Muscle of leg (tissue), 3 donors: ENCODE measurements at regions not wholly inside any gene's neighbourhood (a gene's known extent, or its start where the extent isn't known, plus 50 kb on each side); places are given as distances from the start of the nearest gene placed in this dataset.
A peak's percentile ranks its signal among the peaks of the same experiment; 100 is the strongest.
"Not testable (repeated sequence)": the region's sequence is repeated elsewhere in the genome, so short reads cannot be mapped to it uniquely, and the experiment has no call there.

Source experiments
- DNase-seq: peaks from one replicate; pipeline ENCODE4 v3.0.0; 2013
- H3K27ac ChIP-seq: one replicate; pipeline ENCODE4 v1.5.1; 2013; ENCODE audit warnings: mild to moderate bottlenecking, low read length, control low read depth
- H3K27me3 ChIP-seq: one replicate; pipeline ENCODE4 v1.6.1; 2013; ENCODE audit warnings: low read length; ENCODE audit not compliant: control insufficient read depth, insufficient read depth
- H3K36me3 ChIP-seq: one replicate; pipeline ENCODE4 v1.6.1; 2013; ENCODE audit warnings: low read length; ENCODE audit not compliant: control insufficient read depth, insufficient read depth
- H3K4me1 ChIP-seq: one replicate; pipeline ENCODE4 v1.6.1; 2013; ENCODE audit warnings: low read length; ENCODE audit not compliant: control insufficient read depth, insufficient read depth
- H3K4me3 ChIP-seq: one replicate; pipeline ENCODE4 v1.5.1; 2013; ENCODE audit warnings: low read length, control low read depth
- H3K9me3 ChIP-seq: replicated peaks from 2 replicates; pipeline ENCODE4 v1.6.1; 2013; ENCODE audit warnings: low read depth, low read length; ENCODE audit not compliant: control insufficient read depth
- WGBS: methylation state at CpG from one replicate; pipeline ENCODE4 v1.1.5; 2013; ENCODE audit warnings: missing lambda C conversion rate; ENCODE audit not compliant: insufficient coverage; 5-methylcytosine and 5-hydroxymethylcytosine counted together

DNA sequence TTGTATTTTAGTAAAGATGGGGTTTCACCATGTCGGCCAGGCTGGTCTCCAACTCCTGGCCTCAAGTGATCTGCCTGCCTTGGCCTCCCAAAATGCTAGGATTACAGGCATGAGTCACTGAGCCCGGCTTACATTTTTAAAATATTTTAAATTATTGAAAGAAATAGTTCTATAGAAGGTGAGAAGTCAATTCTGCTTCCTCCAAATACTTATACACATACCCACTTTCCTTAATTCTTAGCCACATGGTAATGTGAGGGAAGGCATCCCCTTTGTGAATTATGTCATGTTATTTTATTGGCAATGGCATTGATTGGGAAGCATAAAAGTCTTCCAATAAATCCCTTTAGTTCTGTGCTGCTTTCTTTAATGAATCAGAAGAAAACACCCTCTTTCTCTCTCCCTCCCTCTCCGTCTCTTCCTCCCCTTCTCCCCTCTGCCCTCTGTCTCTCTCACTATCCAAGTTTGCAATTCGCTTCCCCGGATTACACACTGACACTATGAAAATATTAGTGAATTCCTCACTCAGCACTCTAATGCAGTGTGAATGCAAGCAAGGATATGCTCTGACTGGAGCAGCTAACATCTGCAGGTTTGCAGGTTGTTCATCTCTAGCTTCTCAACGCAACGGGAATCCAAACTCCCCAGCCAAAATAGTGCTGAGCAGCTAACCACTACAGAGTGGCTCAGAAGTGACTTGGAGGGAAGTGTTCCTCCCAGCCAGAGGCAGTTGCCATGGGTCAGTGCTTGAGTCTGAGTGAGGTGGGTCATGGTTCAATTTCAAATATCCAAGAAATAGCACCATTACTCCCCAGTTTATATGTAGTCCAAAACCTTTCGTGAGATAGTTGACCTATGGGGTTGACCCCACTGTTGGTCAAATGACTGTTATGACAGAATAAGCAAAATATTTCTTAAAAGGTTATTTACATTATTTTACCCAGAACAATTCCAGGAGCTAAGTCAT, 77.8 kb upstream of the CD55 start:
- WGBS, result 70% methylated on average over 3 of the region's 8 CpGs
- DNase-seq, result no peak
- Histone ChIP-seq H3K4me3 (no peak overlapping the region), H3K27ac (no peak overlapping the region), H3K36me3 (no peaks in the 10 kb centered on the region), H3K27me3 (no peaks in the 10 kb centered on the region), H3K9me3 (no peaks in the 10 kb centered on the region), H3K4me1 (no peaks in the 10 kb centered on the region)

DNA sequence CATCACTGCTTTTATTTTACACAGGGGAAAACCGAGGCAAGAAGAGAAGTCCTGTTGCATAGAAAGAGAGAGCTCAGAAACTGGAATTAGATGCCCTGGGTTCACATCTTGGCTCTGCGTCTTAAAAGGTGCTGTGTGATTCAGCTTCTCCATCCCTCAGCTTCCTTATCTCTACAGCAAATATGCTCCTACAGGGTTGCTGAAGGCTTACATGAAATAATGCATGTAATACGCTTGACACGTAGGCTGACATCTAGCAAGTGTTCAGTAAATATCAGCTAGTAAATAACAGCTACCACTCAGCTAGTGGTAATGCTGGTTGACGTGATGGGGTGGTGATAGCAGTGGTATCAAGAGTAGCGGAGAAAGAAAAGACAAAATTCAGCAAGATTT, 77.1 kb upstream of the CD55 start:
- DNase-seq, result no peak
- Histone ChIP-seq H3K36me3 (no peaks in the 10 kb centered on the region), H3K4me1 (no peaks in the 10 kb centered on the region), H3K27ac (no peak overlapping the region), H3K27me3 (no peaks in the 10 kb centered on the region), H3K4me3 (no peak overlapping the region), H3K9me3 (no peaks in the 10 kb centered on the region)
- 70% methylated on average over 2 of the region's 6 CpGs for WGBS

DNA sequence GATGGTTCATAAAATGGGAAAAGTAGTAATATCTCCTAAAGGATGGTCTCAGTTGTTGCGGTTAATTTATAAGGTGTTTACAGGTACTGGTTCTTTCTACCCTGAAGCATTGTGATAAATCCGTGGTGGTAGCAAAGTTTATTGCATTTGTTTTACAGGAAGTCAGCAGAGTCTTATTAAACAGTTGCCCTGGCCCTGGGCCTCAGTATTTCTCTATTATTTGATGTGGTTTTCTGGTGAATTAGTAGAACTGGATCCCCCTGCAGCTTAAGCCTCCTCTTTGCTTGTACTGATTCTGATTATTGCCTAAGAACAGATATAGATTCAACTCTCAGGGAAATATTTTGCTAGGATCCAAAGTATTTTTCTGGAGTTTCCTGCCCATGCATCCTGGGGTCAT, 76.4 kb upstream of the CD55 start:
- DNase-seq, result no peak
- H3K36me3 ChIP-seq, result no peaks in the 10 kb centered on the region
- H3K9me3 ChIP-seq, result no peaks in the 10 kb centered on the region
- 60% methylated on average over 2 of the region's 2 CpGs for WGBS
- H3K27ac ChIP-seq, result no peak overlapping the region
- no peaks in the 10 kb centered on the region for H3K27me3 ChIP-seq
- H3K4me3 ChIP-seq, result no peak overlapping the region
- H3K4me1 ChIP-seq, result no peaks in the 10 kb centered on the region

DNA sequence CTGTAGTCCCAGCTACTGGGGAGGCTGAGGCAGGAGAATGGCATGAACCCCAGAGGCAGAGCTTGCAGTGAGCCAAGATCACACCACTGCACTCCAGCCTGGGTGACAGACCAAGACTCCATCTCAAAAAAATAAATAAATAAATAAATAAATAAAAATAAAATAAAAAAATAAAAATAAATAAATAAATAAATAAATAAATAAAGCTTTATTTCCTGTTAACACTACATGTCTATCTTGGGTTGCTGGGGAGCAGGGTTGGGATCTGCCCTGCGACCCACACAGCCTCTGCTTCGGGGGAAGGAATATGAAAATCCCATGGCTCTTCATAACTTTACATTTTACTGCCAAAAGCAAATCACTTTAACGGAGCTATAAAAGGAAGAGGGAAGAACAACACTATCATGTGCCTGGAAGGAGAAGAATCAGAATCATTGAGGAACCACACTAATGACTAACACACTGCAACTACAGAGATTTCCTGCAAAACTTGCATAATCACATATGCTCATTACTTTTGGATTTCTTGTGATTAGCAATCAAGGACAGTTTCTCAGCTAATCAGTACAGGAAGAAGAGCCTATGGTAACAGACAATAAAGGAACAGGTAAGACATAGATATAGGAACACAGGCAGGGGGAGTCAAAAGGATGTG, 72.8 kb upstream of the CD55 start:
- no peak overlapping the region for H3K4me3 ChIP-seq
- no peaks in the 10 kb centered on the region for H3K4me1 ChIP-seq
- H3K36me3 ChIP-seq, result no peaks in the 10 kb centered on the region
- no CpG with 5 or more reads among the region's 3 CpGs for WGBS
- H3K9me3 ChIP-seq, result no peaks in the 10 kb centered on the region
- H3K27me3 ChIP-seq, result no peaks in the 10 kb centered on the region
- DNase-seq, result peak; percentile 53
- no peak overlapping the region for H3K27ac ChIP-seq

DNA sequence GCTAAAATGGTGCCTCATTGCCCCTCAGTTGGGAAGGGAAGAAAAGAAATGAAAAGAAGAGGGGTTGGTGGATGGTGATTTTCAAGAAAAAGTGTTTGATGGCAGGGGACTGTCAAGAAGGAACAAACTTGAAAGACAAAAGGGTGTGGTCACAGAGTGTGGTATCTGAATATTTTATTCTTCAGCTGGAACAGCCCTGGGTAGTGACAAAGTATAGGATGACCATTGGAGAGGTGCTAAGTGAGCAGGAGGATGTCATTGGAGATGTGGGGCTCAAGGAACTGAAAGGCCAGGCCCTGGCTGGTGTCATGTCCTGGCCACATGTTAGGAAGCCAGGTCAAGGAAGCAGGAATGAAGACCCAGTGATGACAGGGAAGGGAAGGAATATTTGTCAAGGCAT, 71.0 kb upstream of the CD55 start:
- Histone ChIP-seq H3K36me3 (no peaks in the 10 kb centered on the region), H3K27me3 (no peaks in the 10 kb centered on the region), H3K4me1 (no peaks in the 10 kb centered on the region), H3K4me3 (no peak overlapping the region), H3K27ac (no peak overlapping the region), H3K9me3 (no peaks in the 10 kb centered on the region)
- DNase-seq, result no peak

DNA sequence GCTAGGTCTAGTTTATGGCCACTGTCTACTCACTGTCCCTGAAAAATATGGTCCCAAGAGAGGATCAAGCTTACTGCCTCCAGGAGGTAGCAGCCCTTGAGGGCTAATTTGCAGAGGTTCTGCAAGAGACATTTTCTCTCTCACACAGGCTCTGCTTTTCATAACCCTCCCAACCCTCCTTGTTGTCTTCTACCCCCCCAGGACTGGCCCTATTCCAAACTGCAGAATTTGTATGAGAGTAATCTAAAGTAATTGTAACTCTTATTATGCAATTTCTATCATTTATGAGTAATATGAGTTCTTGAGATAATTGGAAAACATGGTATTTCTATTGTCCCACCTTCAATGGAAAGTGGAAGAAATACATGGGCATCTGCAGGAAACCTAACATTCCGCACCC, 70.4 kb upstream of the CD55 start:
- no peak overlapping the region for H3K4me3 ChIP-seq
- H3K36me3 ChIP-seq, result no peaks in the 10 kb centered on the region
- no peaks in the 10 kb centered on the region for H3K4me1 ChIP-seq
- H3K27me3 ChIP-seq, result no peaks in the 10 kb centered on the region
- no CpG with 5 or more reads among the region's 1 CpG for WGBS
- DNase-seq, result no peak
- H3K27ac ChIP-seq, result no peak overlapping the region
- no peaks in the 10 kb centered on the region for H3K9me3 ChIP-seq

DNA sequence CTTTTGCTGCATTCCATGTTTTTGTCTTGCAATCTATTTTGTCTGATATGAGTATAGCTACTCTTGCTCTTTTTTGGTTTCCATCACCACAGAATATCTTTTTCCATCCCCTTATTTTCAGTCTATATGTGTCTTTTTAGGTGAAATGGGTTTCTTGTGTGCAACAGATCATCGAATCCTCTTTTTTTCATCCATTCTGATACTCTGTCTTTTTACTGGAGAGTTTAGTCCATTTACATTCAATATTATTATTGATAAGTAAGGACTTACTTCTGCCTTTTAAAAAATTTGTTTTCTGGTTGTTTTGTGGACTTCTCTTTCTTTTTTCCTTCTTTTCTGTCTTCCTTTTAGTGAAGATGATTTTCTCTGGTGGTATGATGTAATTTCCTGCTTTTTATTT, 64.6 kb upstream of the CD55 start:
- H3K4me1 ChIP-seq, result no peaks in the 10 kb centered on the region
- peaks cover 4% of the 10 kb centered on the region for H3K9me3 ChIP-seq
- no peak for DNase-seq
- no peaks in the 10 kb centered on the region for H3K36me3 ChIP-seq
- no CpG with 5 or more reads among the region's 1 CpG for WGBS
- H3K4me3 ChIP-seq, result no peak overlapping the region
- no peak overlapping the region for H3K27ac ChIP-seq
- H3K27me3 ChIP-seq, result no peaks in the 10 kb centered on the region

DNA sequence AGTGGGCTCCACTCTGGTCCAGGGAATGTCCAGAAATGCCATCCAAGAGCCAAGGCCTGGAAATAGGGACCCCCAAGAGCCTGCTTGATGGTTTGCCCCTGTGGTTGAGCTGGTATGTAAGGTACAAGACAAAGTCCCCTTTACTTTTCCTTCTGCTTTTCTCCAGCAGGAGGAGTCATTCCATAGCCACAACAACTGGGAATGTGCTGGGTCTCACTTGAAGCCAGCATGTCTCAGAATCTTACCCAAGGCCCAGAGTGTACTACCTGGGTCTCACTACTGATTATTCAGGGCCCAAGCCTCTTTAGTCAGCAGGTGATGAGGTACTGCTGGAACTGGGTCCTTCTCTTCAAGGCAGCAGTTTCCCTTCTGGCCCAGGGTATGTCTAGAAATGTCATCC, 62.1 kb upstream of the CD55 start:
- Histone ChIP-seq H3K9me3 (peaks cover 4% of the 10 kb centered on the region), H3K27me3 (no peaks in the 10 kb centered on the region), H3K36me3 (no peaks in the 10 kb centered on the region), H3K4me3 (no peak overlapping the region), H3K27ac (no peak overlapping the region), H3K4me1 (no peaks in the 10 kb centered on the region)
- no peak for DNase-seq

DNA sequence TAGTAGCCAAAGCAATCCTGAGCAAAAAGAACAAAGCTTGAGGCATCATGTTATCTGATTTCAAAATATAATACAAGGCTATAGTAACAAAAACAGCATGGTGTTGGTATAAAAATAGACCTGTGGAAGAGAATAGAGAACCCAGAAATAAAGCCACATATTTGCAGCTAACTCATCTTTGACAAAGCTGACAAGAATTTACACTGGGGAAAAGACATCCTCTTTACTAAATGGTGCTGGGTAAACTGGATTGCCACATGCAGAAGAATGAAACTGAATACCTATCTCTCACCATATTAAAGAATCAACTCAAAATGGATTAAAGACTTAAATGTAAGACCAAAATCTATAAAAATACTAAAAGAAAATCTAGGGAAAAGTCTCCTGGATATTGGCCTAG, 59.5 kb upstream of the CD55 start:
- Histone ChIP-seq H3K4me3 (no peak overlapping the region), H3K4me1 (no peaks in the 10 kb centered on the region), H3K9me3 (peaks cover 4% of the 10 kb centered on the region), H3K27me3 (no peaks in the 10 kb centered on the region), H3K27ac (no peak overlapping the region), H3K36me3 (no peaks in the 10 kb centered on the region)
- no peak for DNase-seq

DNA sequence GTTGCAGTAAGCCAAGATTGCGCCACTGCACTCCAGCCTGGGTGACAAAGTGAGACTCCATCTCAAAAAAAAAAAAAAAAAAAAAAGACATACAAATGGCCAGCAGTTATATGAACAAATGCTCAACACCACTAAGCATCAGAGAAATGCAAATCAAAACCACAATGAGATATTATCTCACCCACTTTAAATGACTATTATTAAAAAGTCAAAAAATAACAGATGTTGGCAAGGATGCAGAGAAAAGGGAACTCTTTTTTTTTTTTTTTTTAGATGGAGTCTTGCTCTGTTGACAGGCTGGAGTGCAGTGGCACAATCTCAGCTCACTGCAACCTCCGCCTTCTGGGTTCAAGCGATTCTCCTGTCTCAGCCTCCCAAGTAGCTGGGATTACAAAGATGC, 58.6 kb upstream of the CD55 start:
- H3K27me3 ChIP-seq, H3K36me3 ChIP-seq, H3K9me3 ChIP-seq, H3K4me3 ChIP-seq, DNase-seq, H3K27ac ChIP-seq, H3K4me1 ChIP-seq: not testable (repeated sequence)
- WGBS, result no CpG with 5 or more reads among the region's 3 CpGs
